ENCODE measurements at regions not wholly inside any gene's neighbourhood (a gene's known extent, or its start where the extent isn't known, plus 50 kb on each side); places are given as distances from the start of the nearest gene placed in this dataset.

DNA sequence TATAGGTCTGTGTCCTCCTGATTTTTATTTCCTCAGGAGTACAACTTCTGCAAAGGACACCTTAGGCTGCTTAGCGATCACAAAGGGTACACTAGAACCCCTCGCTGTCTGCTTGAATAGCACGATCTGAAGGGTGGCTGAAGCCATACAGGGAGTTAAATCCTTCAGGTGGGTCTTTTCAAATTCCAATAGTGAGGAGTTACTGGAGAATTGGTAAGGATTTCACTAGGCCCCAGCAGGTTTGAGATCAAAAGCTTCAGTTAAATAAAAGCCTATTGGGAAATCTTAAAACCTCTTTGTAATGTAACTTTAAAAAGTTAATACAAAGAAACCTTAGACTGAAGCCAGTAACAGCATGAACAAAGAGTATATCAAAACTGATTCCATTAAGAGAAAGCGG lies 613.1 kb downstream of the ZEB2 start:
- no peak for DNase-seq

DNA sequence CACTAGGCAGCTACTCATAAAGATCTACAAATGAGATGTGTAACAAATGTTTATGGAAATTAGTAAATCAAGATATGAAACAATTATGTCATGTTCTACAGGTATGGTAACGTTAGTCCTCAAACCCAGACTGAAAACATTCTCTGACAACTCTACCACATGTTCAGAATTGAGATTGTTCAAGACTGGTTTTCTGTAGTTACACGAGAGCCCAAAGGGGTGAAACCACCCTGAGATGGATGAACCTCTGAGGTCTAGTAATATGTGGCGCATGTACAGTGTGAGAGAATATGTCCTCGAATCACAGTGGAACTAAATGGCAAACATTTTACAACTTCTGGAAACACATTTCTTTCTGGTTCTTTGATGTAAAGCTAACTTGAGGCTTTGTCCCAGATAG lies 614.3 kb downstream of the ZEB2 start:
- no peak for DNase-seq

DNA sequence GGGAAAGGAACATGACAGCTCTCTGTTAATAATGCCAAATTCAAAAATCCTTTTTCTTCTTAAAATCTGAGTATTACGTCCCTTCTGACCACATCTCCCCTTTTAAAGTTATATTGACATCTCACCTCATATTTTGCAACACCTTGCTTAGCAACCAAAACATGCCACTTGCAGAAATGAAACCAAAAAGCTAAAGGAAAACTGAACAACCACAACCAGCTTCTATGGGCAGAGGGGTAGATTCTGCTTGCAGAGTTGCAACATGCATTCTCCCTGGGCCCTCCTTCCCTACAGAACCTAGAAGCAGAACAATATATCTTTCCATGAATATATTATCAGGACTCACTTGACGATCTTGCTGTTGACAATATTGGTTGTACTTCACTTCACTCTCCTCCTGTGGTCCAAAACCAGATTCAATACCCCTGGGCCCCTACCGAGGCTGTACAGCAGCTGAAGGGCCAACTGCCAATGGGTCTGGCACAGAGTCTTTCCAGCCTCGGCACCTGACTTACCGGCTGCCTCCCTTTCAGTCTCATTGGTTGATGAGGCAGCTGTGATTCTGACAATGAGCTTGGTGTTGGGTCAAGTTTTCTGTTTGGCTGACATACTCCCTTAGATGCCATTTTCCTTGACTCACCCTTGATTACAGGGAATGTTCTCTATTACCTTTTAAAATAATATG lies 616.6 kb downstream of the ZEB2 start:
- DNase-seq: peak; percentile 73

DNA sequence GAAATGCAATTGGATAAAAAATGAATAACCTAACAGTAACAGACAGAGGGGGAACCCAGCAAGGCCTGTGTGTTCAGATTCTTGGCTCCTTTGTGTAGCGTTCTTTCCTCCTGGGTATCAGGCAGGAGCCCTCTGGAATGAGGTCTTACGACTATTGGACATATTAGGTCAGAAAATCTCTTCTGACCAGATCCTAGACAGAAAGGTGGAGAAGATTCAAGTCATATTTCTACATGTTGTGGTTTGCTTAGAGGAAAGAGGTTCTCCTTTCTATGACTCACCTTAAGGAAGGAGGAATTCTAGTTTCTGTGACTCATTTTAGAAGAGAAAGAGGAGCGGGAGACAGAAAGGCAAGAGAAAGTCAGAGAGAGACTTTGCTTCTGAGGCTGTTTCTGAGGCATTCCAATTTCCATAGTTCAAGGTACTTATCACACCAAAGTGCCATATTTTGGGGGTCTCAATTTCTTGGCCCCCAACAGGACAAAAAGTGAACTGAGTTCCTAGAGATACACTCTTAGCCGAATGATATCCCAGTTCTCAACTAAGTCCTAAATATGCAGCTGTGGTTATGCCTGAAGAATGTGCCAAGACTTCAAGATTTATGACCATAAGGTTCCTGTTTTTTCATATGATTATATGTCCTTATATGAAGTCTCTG lies 618.6 kb downstream of the ZEB2 start:
- DNase-seq: peak; percentile 58

DNA sequence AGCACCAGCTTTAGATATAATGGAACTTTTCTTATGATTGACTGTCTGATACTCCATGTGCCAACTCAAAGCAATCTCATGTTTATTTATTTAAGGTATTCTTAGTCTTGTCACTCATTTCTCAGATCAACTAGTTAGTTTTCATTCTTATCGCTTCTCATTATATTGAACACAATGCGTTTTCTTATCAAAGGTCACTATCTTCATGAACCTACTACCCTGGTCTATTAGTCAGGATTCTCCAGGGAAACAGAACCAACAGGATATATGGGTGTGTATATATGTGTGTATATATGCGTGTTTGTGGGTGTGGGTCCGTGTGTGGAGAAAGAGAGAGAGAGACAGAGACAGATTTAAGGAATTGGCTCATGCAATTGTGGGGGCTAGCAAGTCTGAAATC lies 619.9 kb downstream of the ZEB2 start:
- no peak for DNase-seq

DNA sequence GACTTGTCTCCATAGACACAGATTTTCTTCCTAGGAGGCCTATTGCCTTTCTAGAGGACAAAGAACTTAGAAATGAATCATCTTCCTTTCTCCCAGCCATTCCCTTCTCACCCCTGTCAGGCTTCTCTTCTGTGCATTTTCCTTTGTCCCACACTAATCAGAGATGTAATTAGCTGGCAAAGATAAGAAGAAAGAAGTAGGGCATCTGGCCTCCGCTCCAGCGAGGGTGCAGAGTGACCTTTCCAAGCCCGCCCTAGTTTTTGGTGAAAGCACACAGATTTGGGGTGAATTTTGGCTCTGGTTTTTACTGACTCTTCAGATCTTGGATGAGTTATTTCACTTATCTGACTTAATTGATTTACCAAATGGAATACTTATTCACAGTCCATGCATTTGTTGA lies 626.5 kb downstream of the ZEB2 start:
- DNase-seq: no peak

DNA sequence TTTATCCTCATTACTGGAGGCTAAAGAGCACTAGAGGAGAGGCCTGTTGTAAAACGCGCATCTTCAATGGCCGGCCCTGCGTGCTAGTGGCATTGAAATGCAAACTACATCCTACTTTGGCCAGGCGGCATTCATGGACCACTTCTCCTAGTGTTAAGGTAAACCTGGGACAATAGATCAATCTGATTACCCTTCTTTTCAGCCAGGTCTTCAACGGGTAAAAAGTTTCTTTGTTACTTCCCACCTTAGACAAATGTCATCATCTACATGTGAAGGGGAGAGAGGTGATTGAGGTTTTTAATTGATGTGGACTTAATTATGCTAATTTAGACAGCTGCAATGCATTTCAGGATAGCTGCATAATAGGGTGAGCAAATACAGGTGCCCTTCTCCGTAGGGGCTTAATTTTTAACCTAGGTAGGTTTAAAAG lies 628.0 kb downstream of the ZEB2 start:
- no peak for DNase-seq

DNA sequence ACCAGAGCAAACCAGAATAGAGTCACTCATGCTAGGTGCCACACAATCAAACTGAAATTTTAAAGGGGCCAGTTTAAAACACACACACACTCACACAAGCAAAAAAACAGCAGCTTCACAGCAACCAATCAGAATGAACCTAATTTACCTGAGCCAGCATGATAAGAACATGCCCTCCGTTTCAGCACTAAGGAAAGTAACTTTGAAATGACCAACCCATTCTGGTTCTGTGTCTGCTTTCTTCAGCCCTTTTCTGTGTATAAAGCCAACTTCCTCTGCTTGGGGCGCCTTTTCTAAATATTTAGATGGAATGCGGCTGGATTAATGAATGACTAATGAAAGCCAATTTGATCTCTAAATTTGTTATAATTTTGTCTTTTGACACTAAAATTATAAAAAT lies 629.1 kb downstream of the ZEB2 start:
- no peak for DNase-seq

DNA sequence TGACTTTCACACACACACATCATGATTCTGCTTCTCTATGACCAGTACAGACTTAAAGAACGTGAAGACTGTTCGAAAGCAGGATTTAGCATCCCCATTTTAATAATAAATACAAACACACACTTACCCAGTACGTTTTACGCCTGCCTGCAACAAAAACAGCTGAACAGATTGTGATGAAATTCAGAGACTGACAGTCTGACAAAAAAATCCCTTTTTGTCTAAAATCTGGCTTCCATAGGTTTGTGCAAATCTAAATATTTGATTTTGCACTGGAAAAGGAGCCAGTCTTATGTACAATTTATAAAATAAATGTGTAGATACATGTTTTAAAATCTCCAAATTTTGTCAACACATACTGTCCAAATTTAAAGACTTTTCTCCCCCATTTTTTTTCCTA lies 630.7 kb downstream of the ZEB2 start:
- no peak for DNase-seq

DNA sequence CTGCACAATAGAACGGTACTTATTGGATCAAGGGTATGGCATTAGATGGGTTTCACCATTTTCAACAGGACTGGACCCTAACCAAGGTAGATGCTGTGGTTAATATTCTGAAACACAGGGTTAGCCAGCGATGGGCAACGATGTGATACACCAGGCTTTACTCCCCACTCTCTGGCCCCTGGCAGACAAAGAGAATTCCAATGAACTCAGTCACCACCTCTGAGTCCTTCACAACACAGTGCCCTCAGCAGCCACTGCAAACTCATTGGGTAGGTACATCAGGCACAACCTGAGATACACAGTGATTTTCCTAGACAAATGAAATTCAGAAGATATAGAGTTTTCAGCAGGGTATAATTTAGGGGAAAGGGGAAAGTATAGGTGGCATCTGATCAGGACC lies 634.5 kb downstream of the ZEB2 start:
- no peak for DNase-seq

DNA sequence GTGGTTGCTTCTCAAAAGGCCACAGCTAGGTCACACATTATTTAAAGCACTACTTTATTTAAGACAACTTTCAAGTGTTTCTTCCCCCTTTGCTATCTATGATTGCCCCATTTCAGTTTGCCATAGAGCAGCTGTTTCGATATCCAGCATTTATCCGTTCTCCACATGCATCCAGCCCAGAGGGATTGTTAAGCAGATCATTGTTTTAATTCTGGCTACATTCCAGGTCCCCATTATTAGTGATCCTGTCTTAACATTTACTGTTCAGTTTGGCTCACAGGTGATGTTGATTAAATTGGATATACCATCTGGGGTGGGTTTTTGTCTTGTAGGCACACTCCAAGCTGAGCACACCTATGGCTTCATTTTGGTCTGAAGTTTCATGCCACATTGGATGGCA lies 638.7 kb downstream of the ZEB2 start:
- no peak for DNase-seq

DNA sequence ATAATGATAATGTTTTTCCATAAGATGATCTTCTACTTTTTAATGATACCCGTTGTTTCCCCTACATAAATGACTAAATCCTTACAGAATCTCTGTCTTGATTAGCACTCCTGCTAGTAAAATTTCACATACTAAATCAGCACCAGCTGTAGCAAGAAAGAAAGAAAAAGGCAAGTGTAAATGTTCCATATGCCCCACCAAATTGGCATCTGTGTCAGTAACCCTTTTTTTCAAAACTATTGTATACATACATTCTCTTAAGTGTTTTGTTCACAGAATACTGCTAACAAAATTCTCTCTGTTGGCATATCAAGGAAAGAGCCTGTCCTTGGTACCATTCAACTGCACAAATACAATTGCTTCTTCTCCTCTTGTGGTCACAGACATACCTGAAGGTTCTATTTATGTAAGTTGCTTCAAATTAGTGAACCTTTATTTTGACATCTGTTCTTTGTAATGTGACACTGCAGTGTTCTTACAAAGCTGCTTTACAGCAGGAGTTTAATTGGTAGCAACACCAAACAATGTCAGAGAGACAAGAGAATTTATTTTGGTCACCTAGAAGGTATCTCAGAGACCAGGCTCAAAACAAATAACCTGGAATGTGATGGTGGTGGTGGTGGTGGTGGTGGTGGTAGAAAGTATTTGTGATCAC lies 641.9 kb downstream of the ZEB2 start:
- DNase-seq: no peak

DNA sequence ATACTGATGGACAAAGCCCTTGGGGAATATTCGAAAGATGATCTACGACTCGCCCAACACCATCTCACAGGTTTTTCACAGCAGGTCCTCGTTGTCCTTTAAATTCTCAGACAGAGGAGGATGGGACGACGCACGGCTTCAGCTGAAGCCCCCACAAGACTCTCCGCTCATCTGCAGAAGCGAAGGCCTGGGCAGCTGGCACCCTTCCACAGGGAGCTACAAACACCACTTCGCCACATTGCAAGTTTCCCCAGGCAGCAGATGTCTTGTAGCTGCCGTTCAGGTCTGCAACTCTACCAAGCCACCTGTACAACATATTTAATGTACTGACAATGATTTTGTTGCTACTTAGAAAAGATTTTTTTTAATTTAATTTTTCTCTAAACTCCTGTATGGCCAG lies 642.9 kb downstream of the ZEB2 start:
- no peak for DNase-seq

DNA sequence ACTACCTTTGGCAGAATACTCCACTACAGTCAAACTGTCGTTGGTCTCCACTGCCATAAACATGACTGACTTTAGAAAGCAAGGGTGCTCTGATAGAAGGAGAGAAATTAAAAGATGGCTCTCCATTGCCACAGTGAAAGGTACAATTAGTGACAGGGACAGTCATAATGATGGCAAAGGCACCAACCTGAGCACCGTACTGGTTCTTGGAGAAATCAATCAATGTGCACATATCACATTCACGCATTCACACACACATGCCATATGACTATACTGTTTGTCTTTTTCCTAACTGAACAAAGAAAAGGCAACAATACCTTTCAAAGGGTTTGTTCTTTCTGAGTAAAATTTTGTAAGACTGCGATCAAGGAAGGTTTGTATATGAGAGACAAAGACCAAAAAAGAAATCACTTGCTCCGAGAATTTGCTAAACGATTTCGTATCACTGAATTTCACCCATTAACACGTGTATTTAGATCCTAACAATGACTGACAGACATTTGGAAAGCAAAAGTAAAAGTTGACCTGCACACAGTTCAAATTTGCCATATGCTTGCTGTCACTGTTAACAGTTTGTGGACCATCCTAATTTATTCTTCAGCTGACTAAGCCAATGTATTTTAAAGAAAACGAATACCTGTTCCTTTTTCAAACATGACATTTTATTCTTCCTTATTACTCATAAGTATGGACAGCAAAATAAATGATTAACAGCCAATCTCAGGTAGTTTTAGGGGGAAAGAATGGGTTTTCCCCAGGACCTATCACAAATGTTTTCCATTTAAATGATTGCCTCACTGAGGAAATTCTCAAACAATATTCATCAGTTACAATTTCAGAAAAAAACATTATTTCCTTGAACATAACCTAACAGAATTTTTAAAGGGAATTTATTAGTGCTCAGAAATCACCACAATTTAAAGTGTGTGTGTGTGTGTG lies 644.4 kb downstream of the ZEB2 start:
- DNase-seq: peak; percentile 69

DNA sequence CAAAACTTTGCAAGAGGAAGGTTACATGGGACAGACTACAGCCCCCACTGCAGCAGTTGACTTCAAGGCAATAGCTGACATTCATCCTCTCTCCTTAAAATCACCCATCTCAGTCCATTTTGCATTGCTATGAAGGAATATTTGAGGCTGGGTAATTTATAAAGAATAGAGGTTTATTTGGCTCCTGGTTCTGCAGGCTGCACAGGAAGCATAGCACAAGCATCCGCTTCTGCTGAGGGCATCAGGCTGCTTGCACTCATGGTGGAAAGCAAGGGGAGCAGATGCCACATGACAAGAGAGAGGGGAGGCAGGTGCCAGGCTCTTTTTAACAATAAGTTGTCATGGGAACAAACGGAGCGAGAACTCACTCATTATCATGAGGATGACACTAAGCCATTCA lies 646.0 kb downstream of the ZEB2 start:
- no peak for DNase-seq

DNA sequence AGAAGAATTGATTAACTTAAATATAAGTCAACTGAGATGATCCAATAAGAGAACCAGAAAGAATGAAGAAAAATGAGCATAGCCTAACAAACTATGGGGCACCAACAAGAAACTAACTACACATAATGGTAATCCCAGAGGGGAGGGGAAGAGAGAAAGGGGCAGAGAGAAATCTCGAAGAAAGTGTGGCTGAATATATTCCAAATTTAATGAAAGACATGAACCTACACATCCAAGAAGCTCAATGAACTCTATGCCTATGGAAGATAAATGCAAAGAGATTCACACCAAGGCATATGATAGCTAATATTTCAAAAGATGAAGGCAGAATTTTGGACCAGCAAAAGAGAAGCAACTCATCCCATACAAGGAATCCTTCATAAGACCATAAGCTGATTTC lies 649.2 kb downstream of the ZEB2 start:
- no peak for DNase-seq

DNA sequence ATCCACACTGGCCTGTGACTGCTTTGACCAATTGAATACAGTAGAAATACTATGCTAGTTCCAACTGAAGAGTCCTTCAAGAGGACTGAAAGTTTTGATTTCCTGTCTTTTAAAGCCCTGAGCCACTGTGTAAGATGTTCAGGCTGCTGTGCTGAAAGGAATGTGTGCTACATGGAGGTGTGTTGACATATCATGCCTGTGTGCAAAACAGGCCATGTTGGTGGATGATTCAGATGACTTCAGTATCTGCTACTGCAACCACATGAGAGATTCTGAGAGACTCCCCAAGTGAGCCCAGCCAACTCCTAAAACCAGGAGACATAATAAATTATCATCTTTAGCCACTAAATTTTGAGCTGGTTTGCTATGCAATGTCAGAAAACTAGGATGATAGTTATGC lies 662.9 kb downstream of the ZEB2 start:
- DNase-seq: no peak

DNA sequence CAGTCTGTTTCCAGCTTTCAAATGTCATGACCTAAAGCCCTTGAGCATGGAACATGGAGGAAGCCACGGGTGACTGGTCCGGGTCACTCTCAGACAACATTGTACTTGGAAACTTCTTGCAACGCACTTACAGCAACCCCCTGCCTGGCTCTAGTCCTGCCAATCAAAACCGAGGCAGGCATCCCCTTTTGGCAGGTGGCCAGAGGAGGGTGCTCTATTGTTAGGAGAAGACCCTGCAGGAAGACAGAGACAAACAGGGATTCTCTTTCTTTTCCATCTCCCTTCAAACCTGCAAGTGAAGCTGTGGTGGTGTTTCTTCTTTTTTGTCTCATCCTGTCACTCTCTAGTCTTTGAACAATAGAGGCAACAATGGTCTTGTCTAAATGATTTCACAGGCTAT lies 667.2 kb downstream of the ZEB2 start:
- no peak for DNase-seq

DNA sequence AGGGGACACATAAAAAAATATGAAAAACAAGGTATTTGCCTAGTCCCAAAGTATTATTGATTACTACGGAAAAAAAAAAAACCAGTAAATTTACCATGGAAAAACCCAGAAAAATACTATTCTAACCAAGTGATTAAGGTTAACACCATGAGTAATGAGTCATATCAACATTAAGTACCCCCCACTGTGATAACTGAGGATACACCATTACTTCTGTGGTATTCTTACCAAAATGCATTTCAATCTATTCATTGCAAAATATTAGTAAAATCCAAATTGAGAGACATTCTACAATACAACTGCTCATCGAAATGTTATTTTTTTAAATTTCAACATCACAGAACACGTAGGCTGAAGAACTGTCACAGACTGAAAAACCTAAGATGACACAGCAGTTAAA lies 669.8 kb downstream of the ZEB2 start:
- DNase-seq: peak; percentile 3

DNA sequence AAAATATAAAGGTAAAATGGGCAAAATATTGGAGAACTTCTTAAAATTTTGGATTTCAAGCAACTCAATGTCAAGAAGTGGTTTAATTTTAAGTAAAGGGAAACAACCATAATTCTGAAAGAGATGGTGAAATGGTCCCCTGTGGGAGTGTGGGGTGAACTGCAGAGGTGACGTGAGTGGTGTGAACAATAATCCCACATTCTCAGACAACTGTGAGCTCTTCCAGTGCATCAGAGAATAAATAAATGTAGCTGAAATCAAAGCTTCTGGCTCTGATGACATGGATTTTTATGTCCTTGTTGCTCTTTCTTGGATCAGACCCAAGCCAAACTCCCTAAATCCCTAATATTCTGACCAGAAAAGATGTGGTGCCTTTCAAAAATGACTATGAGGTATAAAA lies 672.7 kb downstream of the ZEB2 start:
- DNase-seq: no peak

DNA sequence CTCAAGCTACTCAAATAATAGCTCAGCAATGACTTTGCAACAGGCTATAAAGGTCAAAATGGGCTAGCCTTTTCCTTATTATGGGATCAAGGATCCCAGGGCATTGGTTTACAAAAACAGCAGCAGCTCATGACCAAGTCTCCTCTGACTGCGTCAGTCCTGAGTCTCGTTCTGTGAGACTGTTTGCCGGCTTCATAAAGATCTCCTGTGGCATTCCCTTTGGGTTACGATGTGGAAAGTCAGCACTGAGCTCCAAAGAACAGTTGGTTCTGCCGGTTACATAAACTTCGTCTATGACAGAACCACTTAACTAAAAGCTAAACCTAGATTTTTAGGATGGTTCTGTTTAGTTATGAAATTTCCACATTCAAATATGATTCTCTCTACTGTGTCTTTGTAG lies 674.9 kb downstream of the ZEB2 start:
- no peak for DNase-seq

DNA sequence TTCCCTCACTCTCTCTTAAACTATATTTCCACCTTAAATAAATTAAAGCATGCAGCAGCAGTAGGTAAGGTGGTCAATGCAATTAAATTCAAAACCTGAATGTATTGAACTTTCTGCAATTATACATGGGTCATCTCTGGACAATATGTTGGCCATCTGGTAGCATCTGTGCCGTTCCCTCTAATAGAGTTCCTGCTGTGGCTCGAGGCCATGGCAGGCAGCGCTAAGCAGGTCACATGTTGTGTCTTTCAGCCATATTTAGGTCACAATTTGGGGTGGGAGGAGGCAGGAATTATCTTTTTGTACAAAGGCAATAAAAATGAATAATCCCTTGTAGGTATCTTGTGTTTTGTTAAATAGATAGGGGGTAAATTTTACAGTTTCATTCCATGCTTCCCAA lies 676.2 kb downstream of the ZEB2 start:
- no peak for DNase-seq

DNA sequence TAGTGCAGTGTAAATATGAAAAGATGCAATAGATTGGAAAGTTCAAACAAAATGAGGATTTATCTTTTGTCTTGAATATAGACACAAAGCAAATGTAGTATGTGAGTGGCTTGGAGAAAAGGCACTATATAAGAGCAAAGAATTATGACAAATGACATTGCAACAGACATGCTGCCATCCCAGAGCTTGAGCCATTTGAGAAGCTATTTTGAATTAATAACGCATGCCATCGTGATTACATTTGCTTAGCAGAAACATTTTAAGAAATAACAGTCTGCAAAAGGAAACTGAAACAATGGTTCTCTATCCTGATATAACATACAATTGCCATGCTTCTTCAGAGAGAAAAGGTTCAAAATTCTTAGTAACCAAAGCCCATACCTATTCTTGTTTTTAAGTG lies 677.1 kb downstream of the ZEB2 start:
- no peak for DNase-seq
